GM10266 (cell line): ENCODE measurements at regions not wholly inside any gene's neighbourhood (a gene's known extent, or its start where the extent isn't known, plus 50 kb on each side); places are given as distances from the start of the nearest gene placed in this dataset.
A peak's percentile ranks its signal among the peaks of the same experiment; 100 is the strongest.
"Not testable (repeated sequence)": the region's sequence is repeated elsewhere in the genome, so short reads cannot be mapped to it uniquely, and the experiment has no call there.

ENCODE experiments used
- DNase-seq: peaks from one replicate; pipeline ENCODE4 v3.0.0; 2012; ENCODE audit errors: extremely low spot score
- TF ChIP-seq, protein P1 (sequence below): IDR thresholded peaks from 2 replicates; pipeline ENCODE4 v1.5.1; 2012; ENCODE audit warnings: mild to moderate bottlenecking, low read depth; ENCODE audit not compliant: control insufficient read depth, insufficient read depth; ENCODE audit errors: missing control alignments

DNA sequence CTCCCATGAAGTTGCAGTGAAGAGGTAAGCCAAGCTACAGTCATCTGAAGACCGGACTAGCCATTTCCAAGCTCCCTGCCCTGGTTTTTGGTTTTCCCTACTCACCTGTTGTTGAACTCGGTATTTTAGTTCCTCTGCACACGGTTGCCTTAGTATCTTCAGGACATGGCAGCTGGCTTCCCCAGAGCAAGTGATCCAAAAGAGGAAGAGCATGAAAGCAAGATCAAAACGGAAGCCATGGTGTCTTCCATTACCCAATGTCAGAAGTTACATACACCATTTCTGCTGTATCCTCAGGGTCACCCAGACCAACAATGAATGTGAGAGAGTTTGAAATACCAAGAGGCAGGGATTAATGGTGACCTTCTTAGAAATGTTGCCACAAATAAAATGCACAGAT lies 276.6 kb upstream of the CNR1 start:
- DNase-seq, result no peak
- TF ChIP-seq, protein P1, sequence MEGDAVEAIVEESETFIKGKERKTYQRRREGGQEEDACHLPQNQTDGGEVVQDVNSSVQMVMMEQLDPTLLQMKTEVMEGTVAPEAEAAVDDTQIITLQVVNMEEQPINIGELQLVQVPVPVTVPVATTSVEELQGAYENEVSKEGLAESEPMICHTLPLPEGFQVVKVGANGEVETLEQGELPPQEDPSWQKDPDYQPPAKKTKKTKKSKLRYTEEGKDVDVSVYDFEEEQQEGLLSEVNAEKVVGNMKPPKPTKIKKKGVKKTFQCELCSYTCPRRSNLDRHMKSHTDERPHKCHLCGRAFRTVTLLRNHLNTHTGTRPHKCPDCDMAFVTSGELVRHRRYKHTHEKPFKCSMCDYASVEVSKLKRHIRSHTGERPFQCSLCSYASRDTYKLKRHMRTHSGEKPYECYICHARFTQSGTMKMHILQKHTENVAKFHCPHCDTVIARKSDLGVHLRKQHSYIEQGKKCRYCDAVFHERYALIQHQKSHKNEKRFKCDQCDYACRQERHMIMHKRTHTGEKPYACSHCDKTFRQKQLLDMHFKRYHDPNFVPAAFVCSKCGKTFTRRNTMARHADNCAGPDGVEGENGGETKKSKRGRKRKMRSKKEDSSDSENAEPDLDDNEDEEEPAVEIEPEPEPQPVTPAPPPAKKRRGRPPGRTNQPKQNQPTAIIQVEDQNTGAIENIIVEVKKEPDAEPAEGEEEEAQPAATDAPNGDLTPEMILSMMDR, result no peak

DNA sequence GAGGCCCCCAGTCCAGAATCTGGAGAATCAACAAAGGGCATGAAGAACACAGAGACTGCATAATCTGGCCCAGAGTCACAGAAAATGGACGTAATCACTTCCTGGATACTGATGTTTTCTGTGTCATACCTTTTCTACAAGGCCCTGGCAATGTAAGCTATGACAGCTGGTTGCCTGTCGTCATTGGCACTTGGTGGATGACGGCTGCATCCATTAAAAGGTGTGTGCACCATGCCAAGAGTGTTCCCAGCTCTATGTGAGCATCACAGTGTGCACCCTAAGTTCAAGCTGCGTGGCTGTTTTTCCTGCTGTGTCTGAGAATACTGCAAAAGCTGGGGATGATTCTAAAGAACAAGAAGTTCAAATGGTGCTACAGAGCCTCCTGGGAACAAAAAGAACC lies 275.2 kb upstream of the CNR1 start:
- TF ChIP-seq, protein P1, result no peak

GRCh38 chr6:88428068-88428467 lies 261.9 kb upstream of the CNR1 start:
- TF ChIP-seq, protein P1, result no peak
- peak; percentile 8 for DNase-seq

More for the DNA sequence above, 275.2 kb upstream of the CNR1 start:
- DNase-seq, result no peak

DNA sequence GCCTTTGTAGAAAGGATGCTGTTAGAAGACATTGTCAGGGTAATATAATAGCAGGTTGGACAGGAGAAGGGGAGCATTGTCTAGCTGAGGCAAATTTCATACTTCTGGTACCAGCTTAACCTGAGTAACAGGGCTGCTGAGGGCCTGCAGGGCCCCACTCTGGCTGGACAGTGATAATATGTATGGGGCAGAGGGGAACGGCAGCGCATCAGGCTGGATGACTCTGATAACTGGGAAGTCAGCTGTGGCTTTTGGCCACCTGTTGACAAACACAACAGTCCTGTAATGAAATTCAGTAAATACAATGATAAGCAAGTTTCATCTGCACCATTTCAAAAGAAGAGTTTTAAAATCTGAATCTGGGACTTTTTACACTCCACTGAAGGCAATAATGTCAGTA lies 259.9 kb upstream of the CNR1 start:
- no peak for DNase-seq
- TF ChIP-seq, protein P1, result no peak

DNA sequence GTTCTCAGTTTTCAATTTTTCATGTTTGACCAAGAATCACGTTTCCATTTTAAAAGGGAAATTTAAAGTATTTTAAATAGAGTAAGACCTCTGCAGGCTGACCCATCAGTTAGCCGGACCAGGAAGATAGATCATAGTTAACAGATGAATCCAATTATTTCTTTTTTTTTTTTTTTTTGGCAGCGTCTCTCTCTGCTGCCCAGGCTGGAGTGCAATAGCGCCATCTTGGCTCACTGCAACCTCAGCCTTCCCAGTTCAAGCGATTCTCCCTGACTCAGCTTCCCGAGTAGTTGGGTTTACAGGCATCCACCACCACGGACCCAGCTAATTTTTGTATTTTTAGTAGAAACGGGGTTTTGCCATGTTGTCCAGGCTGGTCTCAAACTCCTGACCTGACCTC lies 256.7 kb upstream of the CNR1 start:
- TF ChIP-seq, protein P1, result no peak
- no peak for DNase-seq

- not testable (repeated sequence) for DNase-seq
Measured at GRCh38 chr6:88420967-88421488, 254.9 kb upstream of the CNR1 start.

DNA sequence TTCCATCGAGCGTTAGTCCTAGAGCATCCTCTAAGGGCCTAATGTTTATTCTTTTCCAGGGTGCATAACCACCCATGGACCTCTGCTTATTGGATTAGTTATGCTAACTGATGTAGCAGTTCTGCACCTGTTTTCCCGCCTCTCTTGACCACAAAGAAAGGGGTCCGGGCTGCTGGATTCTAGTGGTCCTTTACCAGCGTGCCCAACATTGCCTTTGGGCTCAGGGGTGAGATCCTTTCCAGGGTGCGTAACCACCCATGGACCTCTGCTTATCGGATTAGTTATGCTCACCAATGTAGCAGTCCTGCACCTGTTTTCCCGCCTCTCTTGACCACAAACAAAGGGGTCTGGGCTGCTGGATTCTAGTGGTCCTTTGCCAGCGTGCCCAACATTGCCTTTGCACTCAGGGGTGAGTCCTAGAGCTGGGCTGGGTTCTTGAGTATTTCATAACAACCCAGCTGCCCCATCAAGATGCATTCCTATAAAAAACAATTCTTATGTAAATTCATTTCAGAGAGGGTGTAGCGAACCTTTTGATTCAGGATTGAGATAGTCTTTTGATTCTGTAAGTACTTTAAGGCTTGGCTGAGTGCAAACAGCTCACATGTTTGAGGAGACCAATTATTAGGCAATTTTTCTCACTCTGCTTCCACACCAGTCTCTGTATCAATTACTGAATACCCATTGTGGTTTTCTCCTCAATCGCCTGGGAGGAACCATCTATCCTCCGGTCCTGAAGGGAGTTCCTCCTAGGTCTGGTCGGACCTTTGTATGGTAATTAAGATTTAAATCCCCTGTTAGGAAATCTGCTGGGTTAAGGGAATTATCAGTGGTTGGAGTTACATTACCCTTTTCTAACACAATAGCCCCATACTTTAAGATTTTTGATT lies 253.0 kb upstream of the CNR1 start:
- DNase-seq, result not testable (repeated sequence)

- not testable (repeated sequence) for DNase-seq
Measured at GRCh38 chr6:88417361-88417760, 251.2 kb upstream of the CNR1 start.

- DNase-seq, result no peak
- TF ChIP-seq, protein P1, result no peak
Measured at GRCh38 chr6:88413459-88413858, 247.3 kb upstream of the CNR1 start.

- not testable (repeated sequence) for DNase-seq
Measured at GRCh38 chr6:88408355-88408754, 242.2 kb upstream of the CNR1 start.

GRCh38 chr6:88406674-88407073 lies 240.5 kb upstream of the CNR1 start:
- not testable (repeated sequence) for DNase-seq
